ENCODE measurements at regions not wholly inside any gene's neighbourhood (a gene's known extent, or its start where the extent isn't known, plus 50 kb on each side); places are given as distances from the start of the nearest gene placed in this dataset.

DNA sequence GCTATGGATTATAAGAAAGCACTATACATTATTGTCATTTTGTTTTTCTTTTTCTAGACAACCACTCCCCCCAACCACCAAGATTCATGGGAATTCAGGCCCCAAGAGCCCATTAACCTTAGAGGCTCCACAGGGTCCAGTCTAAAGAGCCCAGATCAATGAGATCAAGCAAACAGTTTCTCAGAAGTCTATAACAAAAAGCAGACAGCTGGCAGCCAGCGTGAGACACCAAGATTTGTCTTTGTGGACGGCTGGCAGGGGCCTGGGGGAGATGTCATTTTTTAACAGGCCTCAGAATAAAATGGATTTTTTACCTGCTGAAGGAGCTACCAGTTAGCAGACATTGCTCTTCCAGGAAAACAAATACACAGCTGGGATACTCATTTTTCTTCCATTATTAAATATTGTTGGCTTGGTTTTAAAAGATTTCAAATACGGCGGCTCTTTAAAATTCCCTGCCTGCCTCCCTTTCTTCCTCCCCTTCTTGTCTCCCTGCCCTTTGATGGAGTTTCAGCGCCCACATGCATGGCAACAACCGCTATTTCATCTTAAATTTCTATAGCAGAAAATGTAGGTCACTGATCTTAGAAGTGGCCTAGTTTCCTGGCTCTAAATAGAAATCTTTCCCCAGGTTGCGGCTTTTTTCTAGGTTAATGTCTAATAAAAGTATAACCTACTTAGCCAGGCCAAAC lies 130.6 kb downstream of the FAM174B start:
- ATAC-seq (no peak), DNase-seq (no peak)
- intact Hi-C loops (cut with DNase I): no loop called here
- no peaks in the 10 kb centered on the region for H3K27me3 ChIP-seq
- H3K9me3 ChIP-seq: no peaks in the 10 kb centered on the region
- H3K4me1 ChIP-seq: no peaks in the 10 kb centered on the region
- H3K36me3 ChIP-seq: no peaks in the 10 kb centered on the region
- H3K4me3 ChIP-seq: no peak overlapping the region
- H3K27ac ChIP-seq: no peak overlapping the region
- TF ChIP-seq, protein P1, sequence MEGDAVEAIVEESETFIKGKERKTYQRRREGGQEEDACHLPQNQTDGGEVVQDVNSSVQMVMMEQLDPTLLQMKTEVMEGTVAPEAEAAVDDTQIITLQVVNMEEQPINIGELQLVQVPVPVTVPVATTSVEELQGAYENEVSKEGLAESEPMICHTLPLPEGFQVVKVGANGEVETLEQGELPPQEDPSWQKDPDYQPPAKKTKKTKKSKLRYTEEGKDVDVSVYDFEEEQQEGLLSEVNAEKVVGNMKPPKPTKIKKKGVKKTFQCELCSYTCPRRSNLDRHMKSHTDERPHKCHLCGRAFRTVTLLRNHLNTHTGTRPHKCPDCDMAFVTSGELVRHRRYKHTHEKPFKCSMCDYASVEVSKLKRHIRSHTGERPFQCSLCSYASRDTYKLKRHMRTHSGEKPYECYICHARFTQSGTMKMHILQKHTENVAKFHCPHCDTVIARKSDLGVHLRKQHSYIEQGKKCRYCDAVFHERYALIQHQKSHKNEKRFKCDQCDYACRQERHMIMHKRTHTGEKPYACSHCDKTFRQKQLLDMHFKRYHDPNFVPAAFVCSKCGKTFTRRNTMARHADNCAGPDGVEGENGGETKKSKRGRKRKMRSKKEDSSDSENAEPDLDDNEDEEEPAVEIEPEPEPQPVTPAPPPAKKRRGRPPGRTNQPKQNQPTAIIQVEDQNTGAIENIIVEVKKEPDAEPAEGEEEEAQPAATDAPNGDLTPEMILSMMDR (IDR thresholded peaks at IDR 0.05): no peak

DNA sequence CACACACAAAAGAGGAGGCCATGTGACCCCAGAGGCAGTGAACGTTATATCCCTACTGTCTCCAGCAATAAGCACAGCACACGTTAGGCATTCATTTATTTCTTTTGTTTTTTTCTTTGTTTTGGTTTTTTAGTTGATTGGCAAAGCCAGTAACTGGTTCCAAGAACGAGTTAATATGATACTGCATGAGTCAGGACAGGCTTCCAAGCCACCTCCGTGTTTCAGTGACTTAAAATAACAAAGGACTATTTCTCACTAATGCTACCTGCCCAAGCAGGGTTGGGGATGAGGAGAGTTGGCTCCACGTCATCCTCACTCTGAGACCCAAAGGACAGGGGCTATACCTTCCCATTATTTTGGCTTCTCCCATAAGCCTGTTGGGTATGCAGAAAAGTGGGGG lies 130.5 kb downstream of the ST8SIA2 start:
- H3K27ac ChIP-seq: no peak overlapping the region
- no peaks in the 10 kb centered on the region for H3K9me3 ChIP-seq
- H3K36me3 ChIP-seq: no peaks in the 10 kb centered on the region
- TF ChIP-seq, protein P1 (IDR thresholded peaks at IDR 0.05): no peak
- no peaks in the 10 kb centered on the region for H3K4me1 ChIP-seq
- H3K27me3 ChIP-seq: no peaks in the 10 kb centered on the region
- ATAC-seq (no peak), DNase-seq (no peak)
- intact Hi-C loops (cut with DNase I): no loop called here
- H3K4me3 ChIP-seq: no peak overlapping the region

DNA sequence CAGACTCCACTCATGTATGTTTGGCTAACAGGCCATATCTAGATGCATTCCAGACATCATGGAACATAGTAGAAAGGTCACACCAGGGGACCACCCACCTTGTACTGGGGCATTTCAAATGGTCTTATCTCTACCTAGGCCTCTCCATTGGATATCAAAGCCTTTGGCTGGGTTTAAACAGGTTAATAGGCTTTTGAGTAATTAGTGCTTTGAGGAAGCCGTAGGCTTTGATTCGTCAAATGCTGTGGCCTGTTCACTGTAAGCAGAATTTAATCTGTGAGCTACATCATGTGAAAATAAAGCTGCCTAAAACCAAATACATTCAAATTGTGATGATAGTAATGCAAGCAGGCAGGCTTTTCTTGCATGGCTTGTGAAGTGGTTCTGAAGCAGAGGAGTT lies 129.5 kb downstream of the ST8SIA2 start:
- no peak for DNase-seq
- TF ChIP-seq, protein P1 (IDR thresholded peaks at IDR 0.05): no peak
- no peak for ATAC-seq
- H3K4me1 ChIP-seq: no peaks in the 10 kb centered on the region
- no peaks in the 10 kb centered on the region for H3K9me3 ChIP-seq
- no peak overlapping the region for H3K4me3 ChIP-seq
- H3K27me3 ChIP-seq: no peaks in the 10 kb centered on the region
- intact Hi-C loops (cut with DNase I): no loop called here
- no peak overlapping the region for H3K27ac ChIP-seq
- H3K36me3 ChIP-seq: no peaks in the 10 kb centered on the region

DNA sequence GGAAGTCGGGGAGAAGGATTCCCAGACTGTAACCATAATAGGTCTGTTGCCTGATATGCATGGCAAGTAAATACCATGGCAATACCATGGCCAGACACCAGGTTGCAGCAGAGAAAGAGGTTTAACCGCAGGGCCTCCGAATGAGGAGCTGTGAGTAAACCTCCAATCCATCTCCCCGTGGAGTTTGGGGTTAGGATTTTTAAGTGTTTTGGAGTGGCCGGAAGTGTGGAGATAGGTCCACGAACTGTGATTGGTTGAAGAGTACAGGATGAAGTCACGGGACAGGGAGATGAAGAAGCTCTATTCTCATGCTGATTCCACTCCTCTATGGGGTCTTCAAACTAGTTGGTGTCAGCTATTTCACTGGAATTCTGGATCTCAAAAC lies 127.9 kb downstream of the ST8SIA2 start:
- Histone ChIP-seq H3K27ac (no peak overlapping the region), H3K4me3 (no peak overlapping the region), H3K27me3 (no peaks in the 10 kb centered on the region), H3K36me3 (no peaks in the 10 kb centered on the region), H3K9me3 (no peaks in the 10 kb centered on the region), H3K4me1 (no peaks in the 10 kb centered on the region)
- ATAC-seq (peak; percentile 97), DNase-seq (no peak)
- intact Hi-C loops (cut with DNase I): no loop called here
- TF ChIP-seq, protein P1 (IDR thresholded peaks at IDR 0.05): peak; percentile 76

DNA sequence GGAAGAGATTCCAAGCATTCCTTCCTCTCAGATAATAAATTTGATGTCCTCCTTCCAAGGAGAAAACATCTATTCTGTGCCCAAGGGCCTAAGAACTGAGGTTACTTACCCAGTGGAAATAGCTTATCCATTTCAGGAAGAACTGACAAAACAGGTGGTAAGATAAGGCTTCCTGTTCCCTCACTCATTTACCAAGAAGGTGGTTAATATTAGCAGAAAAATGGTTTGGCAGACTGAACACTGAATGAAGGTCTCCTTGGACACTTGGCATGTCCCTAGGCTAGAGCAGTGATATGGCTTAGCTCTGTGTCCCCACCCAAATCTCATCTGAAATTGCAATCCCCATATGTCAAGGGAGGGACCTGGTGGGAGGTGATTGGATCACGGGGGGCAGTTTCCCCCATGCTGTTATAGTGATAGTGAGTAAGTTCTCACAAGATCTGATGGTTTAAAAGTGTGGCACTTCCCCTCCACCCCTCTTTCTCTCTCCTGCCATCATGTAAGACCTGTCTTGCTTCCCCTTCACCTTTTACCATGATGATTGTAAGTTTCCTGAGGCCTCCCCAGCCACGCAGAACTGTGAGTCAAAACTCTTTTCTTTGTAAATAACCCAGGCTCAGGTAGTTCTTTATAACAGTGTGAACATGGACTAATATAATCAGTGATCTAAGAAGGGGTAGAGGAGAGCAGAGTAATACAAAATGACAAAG lies 127.4 kb downstream of the ST8SIA2 start:
- no peaks in the 10 kb centered on the region for H3K9me3 ChIP-seq
- intact Hi-C loops (cut with DNase I): no loop called here
- H3K4me1 ChIP-seq: no peaks in the 10 kb centered on the region
- ATAC-seq (no peak), DNase-seq (no peak)
- TF ChIP-seq, protein P1 (IDR thresholded peaks at IDR 0.05): no peak
- no peaks in the 10 kb centered on the region for H3K27me3 ChIP-seq
- no peak overlapping the region for H3K27ac ChIP-seq
- H3K4me3 ChIP-seq: no peak overlapping the region
- H3K36me3 ChIP-seq: no peaks in the 10 kb centered on the region
